D341Med (cell line): ENCODE measurements at regions not wholly inside any gene's neighbourhood (a gene's known extent, or its start where the extent isn't known, plus 50 kb on each side); places are given as distances from the start of the nearest gene placed in this dataset.

Source experiments
- DNase-seq: peaks from one replicate; pipeline ENCODE4 v3.0.0; 2012; ENCODE audit warnings: low spot score

DNA sequence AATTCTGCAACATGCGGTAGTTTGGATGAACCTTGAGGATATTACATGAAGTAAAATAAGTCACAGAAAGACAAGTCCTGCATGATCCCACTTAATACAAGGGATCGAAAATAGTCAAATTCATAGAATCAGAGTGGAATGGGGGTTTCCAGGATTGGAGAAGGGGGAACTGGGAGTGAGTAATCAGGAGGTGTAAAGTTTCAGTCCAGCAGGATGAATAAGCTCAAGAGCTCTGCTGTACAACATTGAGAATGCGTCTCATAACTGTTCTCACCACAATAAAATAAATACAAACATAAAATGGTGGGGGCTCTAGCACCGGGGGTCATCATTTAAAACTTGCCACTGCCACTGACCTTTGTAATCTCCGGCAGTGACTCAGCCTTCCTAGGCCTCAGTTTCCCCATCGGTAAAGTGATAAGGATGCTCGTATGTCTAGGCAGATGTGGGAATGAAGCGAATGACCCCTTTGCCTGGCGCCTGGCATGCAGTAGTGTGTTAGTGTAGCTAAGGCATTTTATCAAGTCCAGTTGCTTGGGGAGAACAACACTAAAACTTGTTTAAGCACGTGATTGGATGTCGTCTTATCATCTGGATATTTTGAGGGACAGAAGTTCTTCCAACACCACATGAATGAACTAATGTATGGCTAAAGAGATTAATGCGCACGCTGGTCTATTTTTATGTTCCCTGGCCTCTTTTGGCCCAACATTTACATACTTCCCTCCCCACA is 421.1 kb downstream of the QKI start:
- DNase-seq: no peak

DNA sequence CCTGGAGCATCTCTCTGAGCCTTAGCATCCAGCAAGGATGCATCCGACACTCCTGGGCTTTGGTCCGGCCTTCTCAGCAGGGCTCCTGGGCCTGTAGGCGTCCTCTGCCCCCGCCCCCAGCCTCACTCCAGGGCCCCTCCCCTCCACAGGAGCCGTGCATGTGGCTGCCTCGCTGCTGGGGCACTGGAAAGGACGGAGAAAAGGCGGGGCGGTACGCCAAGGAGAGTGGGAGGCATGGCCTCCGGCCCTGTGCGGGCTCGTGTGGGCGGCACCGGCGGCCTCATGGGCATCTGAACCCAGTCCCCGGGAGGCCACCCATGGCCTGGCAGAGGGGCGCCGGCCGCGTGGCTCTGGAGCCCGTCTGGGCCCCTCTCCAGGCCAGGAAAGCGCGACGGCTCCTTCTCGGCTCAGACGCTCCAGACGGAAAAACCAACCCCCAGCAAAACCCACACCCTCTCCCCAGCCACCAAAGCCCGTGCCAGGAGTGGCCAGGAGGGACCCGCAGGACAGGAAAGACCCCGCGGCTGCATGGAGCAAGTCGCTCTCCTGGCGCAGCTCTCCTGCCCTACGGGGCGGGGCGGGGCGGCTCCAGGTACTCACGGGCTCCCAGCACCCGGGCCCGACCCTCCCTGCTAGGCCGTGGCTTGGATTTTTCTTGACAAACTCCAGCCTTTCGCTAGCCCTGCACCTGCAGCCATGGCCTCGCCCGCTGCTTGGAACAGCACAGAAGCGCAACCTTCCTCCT is 419.9 kb downstream of the QKI start:
- DNase-seq: no peak

DNA sequence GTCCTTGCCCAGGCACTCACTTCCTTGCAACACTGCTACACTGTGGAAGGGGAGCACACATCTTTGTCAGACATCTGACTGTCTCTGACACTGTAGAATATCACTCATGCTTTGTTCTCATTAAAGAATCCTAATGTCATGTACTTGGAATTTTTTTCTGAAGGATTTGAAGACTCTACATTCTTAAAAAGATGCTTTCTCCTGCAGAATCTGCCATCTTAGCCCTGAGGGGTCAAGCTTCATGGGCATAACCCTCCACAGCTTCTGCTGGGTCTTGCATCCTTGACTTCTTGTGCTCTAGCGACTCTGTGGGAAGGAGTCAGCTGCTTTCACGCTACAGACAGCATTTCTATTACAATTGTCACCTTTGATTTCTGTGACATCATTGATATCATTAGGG is 417.2 kb downstream of the QKI start:
- DNase-seq: no peak

DNA sequence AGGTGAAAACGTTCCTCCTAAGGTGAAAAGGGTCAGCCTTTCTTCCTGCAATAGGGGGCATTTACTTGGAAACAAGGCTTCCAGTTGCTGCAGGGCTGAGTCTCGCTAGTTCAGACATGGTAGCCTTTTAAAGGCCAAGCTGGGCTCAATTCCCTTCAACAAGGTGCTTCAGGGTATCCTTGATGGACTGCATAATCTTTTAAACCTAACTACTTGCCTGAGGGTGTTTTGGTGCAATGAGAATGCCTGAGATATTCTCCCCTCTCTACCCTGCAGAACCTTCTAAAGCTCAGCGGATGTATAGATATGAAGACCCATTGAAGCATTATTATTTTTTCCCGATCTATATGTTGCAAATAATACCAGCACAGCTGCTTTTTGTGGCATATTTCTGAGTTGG is 416.1 kb downstream of the QKI start:
- no peak for DNase-seq

DNA sequence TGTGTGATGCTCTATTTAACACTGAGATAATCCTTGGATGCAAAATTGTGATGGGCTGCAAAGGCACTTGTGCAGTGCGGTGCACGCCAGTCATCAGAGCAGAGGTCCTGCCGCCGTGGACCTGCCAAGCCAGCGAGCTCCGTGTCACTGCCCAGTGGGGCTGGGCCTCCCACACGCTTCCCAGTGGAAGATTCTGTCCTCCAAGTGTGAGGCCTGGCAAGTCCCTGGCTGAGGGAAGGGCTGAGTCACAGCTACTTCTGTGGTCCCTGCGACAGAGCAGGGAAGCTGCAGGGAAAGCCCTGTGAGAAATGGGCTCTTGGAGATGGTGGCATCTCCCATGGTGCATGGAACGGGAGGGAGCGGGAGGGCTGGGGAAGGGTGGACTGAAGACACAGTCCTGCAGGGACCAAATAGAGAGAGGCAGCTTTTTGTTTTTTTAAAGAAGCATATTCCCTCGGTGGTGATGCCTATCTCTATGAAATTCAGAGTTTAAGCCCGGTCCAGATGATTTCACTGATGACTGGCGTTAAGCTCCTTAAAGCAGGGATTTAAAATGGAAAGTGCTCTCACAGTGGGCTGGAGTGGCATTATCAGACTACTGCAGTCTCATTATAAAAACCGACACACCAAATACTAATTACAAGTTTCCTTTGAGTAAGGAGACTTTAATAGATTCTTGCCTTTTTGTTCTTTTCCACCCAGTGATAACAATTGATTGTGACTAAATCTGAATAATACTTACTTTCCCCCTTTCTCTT is 413.7 kb downstream of the QKI start:
- peak; percentile 71 for DNase-seq

DNA sequence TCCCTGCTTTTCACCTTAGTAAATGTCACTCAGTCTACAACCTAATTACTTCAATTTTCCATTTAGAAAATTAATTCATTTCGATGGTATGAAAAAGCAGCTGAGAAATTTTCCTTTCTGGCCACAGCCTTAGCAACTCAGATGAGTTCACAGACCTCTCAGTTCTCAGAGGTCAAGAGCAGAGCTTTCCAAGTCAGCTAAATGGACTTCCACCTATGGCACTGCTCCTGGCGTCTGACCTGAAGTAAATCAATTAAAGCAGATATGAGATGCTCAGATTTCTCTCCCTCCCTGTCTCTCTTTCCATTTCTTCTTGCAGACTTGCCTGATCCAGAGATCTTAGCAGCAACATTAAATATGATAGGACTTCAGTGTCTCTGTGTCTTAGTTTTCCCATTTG is 412.6 kb downstream of the QKI start:
- no peak for DNase-seq

DNA sequence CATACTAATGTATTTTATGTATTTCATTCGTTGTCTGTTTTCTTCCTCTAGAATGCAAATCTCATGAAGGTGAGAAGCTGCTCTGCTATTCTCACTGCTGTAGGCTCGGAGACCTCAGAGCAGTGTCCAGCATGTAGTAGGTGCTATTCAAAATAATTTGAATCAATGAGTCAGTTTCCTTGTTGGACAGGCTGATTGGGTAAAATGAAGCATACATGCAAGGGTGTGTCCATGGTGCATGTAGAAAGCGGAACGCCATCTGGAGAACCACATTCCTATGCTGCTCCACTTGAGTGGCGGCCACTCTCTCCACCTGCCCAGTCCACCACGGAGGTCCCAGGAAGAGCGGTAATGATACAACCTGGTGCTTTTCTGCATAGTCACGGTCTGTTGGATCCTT is 412.1 kb downstream of the QKI start:
- DNase-seq: no peak

DNA sequence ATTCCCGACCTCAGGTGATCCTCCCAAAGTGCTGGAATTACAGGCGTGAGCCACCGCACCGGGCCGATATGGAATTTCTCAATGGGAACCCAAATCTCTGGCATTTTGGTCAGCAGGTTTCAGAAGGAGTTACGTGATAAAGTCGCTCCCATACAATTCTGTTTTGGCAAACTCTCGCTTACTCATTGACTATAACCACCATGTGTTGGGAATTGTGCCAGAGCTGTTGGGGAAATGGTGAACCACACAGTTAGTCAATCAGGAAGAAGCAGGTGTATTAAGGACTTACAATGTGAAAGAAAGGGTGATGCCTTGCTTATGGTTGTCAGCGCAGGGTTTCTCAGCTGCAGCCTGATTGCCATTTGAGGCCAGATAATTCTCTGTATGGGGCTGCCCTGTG is 410.5 kb downstream of the QKI start:
- DNase-seq: no peak

DNA sequence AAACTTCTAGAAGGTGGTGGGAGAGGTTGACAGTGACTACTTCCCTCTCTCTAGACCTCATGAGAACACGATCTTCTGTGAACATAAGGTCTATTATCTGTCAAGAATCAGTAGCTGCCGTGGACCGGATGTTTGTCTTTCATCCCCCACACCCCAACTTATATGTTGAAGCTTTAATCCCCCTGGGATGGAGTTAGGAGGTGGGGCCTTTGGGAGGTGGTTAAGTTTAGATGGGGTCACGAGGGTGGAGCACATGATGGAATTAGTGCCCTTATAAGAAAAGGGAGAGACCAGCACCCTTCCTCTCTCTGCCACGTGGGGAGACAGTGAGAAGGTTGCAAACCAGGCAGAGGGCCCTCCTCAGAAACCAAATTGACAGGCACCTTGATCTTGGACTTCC is 409.1 kb downstream of the QKI start:
- no peak for DNase-seq

DNA sequence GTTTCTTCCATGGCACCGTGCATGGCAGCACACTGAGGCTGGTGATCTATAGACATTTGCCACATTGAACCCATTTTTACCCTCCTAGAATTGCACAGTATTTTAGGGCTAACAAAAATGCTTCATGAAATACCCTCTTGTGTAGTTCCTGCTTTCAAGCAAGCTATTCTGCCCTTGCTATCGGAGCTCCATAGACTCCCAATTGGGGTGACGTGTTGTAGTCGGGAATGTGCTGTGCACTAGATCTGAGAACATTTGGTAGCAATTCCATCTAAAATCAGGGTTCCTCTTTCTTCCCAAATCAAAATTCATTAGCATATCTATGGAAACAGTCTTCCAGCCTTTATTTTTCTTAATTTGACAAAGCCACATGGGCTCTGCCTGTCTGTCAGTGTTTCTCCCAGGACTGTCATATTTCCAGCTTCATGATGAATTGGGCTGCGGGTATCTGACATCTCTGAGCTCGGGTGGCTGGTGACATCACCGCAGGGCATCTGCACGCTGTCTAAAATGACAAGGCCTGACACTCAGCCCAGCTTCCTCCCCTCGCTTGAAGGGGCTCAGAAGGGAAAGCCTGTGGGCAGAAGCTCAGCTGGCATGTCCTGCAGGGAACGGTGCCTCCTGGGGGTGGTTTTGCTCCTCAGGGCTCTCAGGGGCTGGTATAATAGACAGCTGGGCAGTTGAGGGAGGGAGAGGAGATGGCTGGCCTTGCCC is 406.4 kb downstream of the QKI start:
- DNase-seq: no peak

DNA sequence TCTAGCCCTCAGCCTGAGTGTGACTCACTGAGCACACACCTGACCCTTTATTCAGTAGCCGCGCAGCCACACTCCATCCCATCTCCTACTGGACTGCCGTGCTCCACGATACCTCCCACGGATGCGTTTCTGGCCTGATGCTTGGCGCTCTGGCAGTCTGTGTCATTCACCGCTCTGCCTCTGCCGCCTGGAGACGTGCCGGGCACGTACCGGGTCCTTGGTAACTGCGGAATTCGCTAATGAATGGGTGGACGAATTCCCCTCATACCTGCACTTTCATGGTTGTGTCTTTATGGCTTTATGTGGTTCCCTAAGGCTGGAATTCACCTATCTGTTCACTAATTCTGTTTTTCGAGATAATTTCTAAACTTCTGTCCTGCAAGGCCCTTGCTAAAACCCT is 405.7 kb downstream of the QKI start:
- DNase-seq: no peak

DNA sequence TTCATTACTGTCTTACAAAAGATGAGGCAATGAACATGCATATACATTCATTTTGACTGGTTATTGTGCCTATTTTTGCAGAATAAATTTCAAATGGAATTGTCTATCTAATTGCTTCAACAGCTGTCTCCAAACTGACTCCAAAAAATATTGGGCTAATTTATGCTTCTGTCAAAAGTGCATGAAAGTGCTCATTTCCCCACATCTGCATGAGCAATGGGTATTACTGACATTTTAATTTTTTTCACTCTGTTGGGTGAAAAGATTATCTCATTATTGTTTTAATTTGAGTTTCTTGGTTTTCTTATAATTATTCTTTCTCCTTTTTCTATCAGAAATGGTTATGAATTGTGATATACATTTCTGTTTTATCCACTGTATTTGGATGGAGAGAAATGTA is 404.2 kb downstream of the QKI start:
- DNase-seq: no peak

DNA sequence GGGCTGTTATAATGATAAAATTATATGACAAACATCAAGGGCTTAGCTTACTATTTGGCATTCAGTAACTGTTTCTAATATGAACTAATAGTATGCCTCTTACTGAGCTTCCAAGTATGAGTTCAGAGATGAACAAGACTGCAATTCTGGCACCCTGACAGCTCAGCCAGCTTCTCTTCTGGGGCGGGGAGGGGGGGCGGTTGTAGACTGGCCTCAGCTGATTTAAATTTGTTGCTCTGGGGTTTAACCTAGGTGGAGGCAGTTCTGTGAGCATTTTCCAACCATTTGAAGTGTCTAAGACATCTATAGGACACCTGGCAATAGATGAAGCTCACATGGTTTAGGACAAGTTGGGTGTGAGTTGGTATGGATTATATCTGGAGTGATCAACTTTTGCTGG is 401.9 kb downstream of the QKI start:
- DNase-seq: no peak

DNA sequence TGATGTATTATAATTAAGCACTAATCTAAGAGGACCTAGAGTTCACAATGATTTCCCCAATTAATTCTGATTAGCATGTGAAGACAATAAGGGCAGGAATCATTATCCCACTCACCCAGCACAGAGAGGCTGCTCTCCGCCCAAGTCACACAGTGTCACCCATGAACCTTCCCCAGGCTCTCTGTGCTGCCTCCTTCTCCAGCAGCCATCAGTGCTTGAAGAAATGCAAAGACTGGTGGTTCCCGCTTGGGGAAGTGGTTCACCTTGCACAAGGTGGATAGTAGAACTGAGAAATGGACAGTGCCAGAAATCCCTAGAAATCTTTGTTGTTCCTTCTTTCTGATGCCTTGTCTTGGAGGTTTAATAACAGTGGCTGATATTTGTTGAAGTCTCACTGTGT is 401.3 kb downstream of the QKI start:
- no peak for DNase-seq

DNA sequence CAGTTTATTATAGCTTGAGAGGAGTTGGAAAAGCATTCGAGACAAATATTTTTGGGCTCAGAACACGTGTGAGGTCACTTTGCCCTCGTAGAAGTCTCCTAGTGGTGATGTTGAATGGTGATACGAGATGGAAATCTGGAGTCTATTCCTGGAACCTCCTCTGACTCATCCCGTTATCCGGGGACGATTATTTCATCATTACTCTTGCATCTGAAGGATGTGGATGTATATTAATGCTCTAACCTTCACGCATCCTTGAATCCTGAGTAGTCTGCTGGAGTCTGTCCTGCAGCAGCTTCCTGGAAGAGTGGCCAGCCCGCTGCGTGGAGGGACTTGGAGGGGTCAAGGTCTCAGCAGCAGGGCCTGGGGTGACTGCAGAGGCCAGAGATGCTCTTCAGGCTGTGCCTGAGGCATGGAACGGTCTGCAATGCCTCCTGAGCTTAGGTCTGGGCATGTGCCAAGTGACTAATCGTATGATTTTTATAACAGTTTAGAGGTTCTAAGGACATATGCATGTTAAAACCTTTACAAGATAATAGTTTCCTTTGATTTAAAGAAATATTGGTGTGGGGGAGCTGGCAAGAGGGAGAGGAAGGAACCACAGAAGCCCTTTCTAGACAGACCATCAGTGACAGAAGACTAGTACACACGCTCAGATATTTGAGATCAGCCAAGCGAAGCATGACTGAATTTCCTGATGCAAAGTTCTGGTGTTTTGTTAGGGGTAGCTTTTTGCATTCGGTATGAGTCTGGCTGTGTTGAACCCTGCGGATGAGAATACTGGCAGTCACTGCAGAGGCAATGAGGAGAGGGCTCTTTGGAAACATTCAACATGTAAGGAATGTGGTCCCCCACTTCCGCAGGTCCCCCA is 400.2 kb downstream of the QKI start:
- DNase-seq: no peak

DNA sequence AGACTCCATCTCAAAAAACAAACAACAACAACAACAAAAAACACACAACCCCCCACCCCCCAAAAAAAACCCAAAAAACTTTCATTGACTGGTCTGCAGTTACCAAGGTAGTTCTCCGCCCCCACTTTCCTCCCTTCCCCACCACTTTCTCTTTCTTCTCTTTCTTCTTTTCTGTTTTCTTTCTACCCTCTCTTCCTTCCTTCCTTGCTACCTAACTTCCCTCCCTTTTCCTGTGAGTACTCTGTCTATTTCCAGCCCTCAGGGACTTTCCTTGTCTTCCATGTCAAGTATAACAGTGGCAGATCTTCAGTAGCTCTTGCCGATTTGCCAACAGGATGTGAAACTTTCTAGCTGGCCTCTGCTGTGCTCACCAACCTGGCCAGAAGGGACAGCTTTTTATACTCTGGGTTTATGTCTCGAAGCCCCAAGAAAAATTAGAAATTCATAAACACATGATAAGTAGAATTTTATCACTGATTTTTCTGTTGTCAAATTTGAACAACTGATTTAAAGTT is 399.5 kb downstream of the QKI start:
- no peak for DNase-seq

DNA sequence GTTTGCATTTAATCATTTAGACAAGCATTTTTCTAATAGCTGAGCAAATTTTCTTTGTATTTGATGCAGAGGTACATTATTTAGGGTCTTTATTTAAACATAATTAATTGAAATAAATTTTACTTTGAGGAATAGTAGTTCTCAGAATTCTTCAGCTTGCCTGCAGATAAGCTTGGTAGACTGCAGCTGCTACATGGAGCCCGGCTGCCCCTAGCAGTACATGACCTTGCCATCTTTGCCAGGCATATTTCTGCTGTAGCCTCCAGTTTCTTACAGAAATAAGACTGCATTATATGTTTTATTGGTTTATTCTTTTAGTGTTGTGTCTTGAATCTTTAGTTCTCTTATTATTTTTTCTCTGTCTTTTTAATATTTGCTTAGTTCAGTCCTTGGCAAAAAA is 396.8 kb downstream of the QKI start:
- DNase-seq: no peak

DNA sequence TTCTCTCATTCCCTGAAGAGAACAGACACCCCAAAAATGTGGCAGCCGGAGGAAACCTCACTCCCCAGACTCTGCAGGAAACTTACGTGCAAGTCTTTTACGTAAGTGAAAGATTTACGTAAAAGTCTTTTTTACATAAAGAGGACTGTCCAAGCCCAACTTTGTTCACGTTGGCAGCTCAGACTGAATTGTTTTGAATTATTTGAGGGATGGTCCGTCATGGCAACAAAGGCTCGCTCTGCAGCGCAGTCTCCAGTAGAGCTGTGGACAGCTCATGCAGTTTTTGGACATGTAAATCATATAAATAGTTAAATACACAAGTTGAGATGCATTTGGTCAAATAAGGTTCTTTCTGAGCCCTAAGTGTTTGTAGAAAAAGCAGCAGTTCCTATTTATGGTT is 394.8 kb downstream of the QKI start:
- no peak for DNase-seq

DNA sequence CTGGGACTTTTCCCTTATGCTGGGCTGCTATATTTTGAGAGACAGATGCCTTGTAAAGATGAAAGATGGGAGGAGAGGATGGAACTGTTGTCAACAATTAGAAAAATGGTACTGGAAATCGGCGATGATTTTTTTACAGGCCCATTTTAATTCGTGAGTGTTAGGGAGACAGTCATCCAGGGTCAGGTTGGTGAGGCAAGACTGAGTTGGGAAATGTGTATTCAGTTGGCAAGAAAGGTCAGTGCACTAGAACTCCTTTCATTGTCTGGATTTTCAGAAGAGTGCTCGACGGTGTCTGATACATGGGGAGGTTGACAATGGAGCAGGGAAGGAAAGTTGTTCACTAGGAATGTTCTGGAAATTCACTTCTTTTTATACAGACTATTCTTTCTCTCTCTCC is 394.4 kb downstream of the QKI start:
- no peak for DNase-seq

DNA sequence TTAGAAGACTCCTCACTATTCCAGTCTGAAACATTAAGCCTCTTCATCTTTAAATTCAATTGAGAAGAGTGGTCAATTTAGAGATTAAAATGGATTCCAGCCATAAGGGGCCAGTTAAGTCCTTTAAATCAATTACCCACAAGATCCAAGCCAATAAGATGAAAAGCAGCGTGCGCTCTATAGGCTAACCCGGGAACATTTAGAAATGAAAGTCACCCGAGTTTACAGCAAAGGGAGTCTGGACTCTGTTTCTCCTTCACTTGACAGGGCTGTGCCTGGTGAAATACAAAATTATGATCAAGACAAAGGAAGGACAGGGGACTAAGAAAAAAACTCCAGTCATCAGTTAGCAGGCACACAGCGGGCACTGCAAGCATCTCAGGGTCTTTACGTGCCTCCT is 393.7 kb downstream of the QKI start:
- no peak for DNase-seq

DNA sequence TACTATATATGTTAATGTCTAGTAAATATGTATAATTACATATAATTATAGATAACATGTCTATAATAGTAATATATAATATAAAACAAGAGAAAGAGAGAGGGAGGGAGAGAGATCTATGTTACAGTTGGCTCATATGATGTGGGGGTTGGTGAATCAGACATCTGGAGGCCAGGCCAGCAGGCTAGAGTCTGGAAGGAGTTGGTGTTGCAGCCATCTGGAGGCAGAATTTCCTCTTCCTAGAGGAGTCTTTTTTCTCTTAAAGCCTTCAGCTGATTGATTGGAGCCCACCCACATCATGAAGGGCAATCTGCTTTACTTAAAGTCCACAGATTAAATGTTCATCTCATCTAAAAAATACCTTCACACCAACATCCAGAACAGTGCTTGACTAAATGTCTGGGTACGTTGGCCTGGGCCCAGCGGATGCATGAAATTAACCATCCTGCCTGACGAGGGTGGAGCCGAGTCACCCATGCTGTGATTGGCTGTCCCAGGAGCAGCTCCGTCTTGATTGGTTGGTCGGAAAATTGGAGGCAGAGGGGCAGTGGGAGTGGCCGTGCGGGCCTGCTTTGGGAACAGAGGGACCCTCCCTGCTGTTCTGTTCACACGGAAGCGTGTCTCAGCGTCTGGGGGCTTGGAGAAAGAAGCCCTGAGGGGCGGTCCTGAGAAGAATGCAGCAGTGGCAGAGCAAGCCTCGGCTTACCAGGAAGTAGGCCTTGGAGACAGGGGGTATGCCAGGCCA is 392.4 kb downstream of the QKI start:
- DNase-seq: no peak
